Panc1 (cell line): ENCODE measurements at regions not wholly inside any gene's neighbourhood (a gene's known extent, or its start where the extent isn't known, plus 50 kb on each side); places are given as distances from the start of the nearest gene placed in this dataset.

ENCODE experiments used
- ATAC-seq: fragments of 200-7000 bp; cut with Tn5 transposase; 2 replicates; pipeline ENCODE4 v1.9.1; 2020; ENCODE audit warnings: mild to moderate bottlenecking, moderate library complexity
- BruUV-seq: library from RNA; stranded (reverse); fragments of 400-500 nt; replicated peaks from 2 replicates; lab custom pipeline; 2021; lab: Mats Ljungman, UMichigan
- CTCF ChIA-PET: fragments of 300-600 bp; sonication (Branson Sonifier 250); formaldehyde crosslinking; loops from one replicate; lab custom pipeline; 2022; ENCODE audit warnings: antibody characterized with exemption; lab: Charles Lee
- POLR2A ChIA-PET: fragments of 300-600 bp; sonication (Branson Sonifier 250); formaldehyde crosslinking; loops from one replicate; lab custom pipeline; 2022; ENCODE audit warnings: antibody characterized with exemption; lab: Charles Lee
- DNase-seq: peaks from one replicate; pipeline ENCODE4 v3.0.0-alpha.2; 2010; ENCODE audit warnings: low read depth, low spot score
- H3K27ac ChIP-seq: 2 replicates; pipeline ENCODE4 v1.5.1; 2011; ENCODE audit warnings: mild to moderate bottlenecking, low read length, inconsistent platforms
- H3K27me3 ChIP-seq: fragments of 200-500 bp; sonication (Bioruptor generic); 2 replicates; pipeline ENCODE4 v1.6.0; 2014; ENCODE audit warnings: low read length, inconsistent platforms; ENCODE audit not compliant: control insufficient read depth, insufficient read depth
- H3K36me3 ChIP-seq: fragments of 200-500 bp; sonication (Bioruptor generic); 2 replicates; pipeline ENCODE4 v1.5.1; 2014; ENCODE audit warnings: inconsistent platforms, mild to moderate bottlenecking, low read length, moderate library complexity; ENCODE audit not compliant: control insufficient read depth, insufficient read depth
- H3K4me1 ChIP-seq: 2 replicates; pipeline ENCODE4 v1.5.1; 2011; ENCODE audit warnings: inconsistent platforms, mild to moderate bottlenecking, low read length, moderate library complexity; ENCODE audit not compliant: control insufficient read depth, insufficient read depth
- H3K4me3 ChIP-seq, 2 experiments: 2 replicates each; pipeline ENCODE4 v1.5.1; 2011 to 2012; ENCODE audit warnings: low read depth in 2 of 2, low read length in 2 of 2, mild to moderate bottlenecking in 2 of 2, inconsistent platforms in 1 of 2, moderate library complexity in 1 of 2
- H3K9me3 ChIP-seq: fragments of 200-500 bp; sonication (Bioruptor generic); 2 replicates; pipeline ENCODE4 v1.5.1; 2014; ENCODE audit warnings: low read depth, mild to moderate bottlenecking, inconsistent platforms, low read length, moderate library complexity; ENCODE audit not compliant: control insufficient read depth, insufficient read depth
- CTCF ChIP-seq: fragments of 450-650 bp; IDR thresholded peaks from 2 replicates; pipeline ENCODE4 v1.5.1; 2017; ENCODE audit warnings: mild to moderate bottlenecking
- POLR2AphosphoS5 ChIP-seq: IDR thresholded peaks from 2 replicates; pipeline ENCODE4 v1.6.1; 2012; ENCODE audit warnings: mild to moderate bottlenecking, low read depth, low read length, moderate library complexity
- SIN3A ChIP-seq: IDR thresholded peaks from 2 replicates; pipeline ENCODE4 v1.6.1; 2012; ENCODE audit warnings: low read depth, mild to moderate bottlenecking, low read length, moderate library complexity, borderline replicate concordance; ENCODE audit not compliant: insufficient read depth
- TCF7L2 ChIP-seq: IDR thresholded peaks from 2 replicates; pipeline ENCODE4 v1.6.1; 2011; ENCODE audit warnings: mild to moderate bottlenecking, low read depth, low read length, inconsistent platforms
- in situ Hi-C: cut with HindIII; loops from 2 replicates; pipeline ENCODE4 v1.10.0; 2016; ENCODE audit warnings: low sequenced_read_pairs, low pct_unique_long_range_greater_than_20kb
- intact Hi-C: fragments of 100-400 bp; cut with micrococcal nuclease; formaldehyde crosslinking; loops from one replicate; pipeline ENCODE4 v1.10.0; 2022; ENCODE audit not compliant: unreplicated experiment
- TF ChIP-seq, protein P1 (sequence below), 2 experiments: IDR thresholded peaks; 2 replicates each; pipeline ENCODE4 v1.6.1; 2011 to 2012; ENCODE audit warnings: low read depth in 2 of 2, control low read depth in 1 of 2, low read length in 1 of 2, mild to moderate bottlenecking in 1 of 2, moderate library complexity in 1 of 2; ENCODE audit not compliant: insufficient read depth in 1 of 2

- in situ Hi-C loops = no loop called here
- POLR2A ChIA-PET = no interaction called here
- ATAC-seq = no peak
Measured at GRCh38 chr22:34886812-34887211, 179.1 kb upstream of the ISX start.

DNA sequence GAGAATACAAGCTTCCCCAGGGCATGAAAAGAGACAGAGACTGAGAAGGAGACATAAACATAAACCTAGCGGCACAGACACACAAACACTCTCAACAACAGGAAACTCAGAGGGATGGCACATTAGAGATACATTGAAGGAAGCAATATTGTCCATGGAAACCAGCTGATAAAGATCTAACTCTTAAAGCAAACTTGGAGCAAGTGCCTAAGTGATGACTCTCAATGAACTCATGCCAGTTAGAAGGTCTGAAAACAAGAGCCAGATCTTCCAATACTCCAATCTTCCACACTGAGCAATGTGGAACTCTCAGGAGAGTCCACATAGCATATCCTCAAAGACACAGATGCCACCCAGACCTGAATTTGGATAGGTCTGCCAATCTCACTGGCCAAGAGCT is 168.8 kb upstream of the ISX start:
- in situ Hi-C loops (no loop called here), intact Hi-C loops (no loop called here)
- H3K27me3 ChIP-seq = no peaks in the 10 kb centered on the region
- DNase-seq (no peak), ATAC-seq (no peak)
- H3K4me3 ChIP-seq = no peak overlapping the region
- POLR2A ChIA-PET = no interaction called here
- BruUV-seq = no TSS peak
- H3K36me3 ChIP-seq = no peaks in the 10 kb centered on the region
- H3K4me1 ChIP-seq = no peaks in the 10 kb centered on the region
- H3K9me3 ChIP-seq = no peaks in the 10 kb centered on the region
- no peak overlapping the region for H3K27ac ChIP-seq
- TF ChIP-seq POLR2AphosphoS5 (no peak), TCF7L2 (no peak), CTCF (no peak), SIN3A (no peak)
- TF ChIP-seq, protein P1, sequence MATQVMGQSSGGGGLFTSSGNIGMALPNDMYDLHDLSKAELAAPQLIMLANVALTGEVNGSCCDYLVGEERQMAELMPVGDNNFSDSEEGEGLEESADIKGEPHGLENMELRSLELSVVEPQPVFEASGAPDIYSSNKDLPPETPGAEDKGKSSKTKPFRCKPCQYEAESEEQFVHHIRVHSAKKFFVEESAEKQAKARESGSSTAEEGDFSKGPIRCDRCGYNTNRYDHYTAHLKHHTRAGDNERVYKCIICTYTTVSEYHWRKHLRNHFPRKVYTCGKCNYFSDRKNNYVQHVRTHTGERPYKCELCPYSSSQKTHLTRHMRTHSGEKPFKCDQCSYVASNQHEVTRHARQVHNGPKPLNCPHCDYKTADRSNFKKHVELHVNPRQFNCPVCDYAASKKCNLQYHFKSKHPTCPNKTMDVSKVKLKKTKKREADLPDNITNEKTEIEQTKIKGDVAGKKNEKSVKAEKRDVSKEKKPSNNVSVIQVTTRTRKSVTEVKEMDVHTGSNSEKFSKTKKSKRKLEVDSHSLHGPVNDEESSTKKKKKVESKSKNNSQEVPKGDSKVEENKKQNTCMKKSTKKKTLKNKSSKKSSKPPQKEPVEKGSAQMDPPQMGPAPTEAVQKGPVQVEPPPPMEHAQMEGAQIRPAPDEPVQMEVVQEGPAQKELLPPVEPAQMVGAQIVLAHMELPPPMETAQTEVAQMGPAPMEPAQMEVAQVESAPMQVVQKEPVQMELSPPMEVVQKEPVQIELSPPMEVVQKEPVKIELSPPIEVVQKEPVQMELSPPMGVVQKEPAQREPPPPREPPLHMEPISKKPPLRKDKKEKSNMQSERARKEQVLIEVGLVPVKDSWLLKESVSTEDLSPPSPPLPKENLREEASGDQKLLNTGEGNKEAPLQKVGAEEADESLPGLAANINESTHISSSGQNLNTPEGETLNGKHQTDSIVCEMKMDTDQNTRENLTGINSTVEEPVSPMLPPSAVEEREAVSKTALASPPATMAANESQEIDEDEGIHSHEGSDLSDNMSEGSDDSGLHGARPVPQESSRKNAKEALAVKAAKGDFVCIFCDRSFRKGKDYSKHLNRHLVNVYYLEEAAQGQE (IDR thresholded peaks at IDR 0.05; ENCODE audit: insufficient read depth in 1 of 2, low read depth in 2 of 2, low read length in 1 of 2) = no peak
- CTCF ChIA-PET = no interaction called here

More at GRCh38 chr22:34886812-34887211, 179.1 kb upstream of the ISX start:
- no peak for DNase-seq
- Histone ChIP-seq H3K4me3 (no peak overlapping the region), H3K27ac (no peak overlapping the region), H3K27me3 (no peaks in the 10 kb centered on the region), H3K4me1 (no peaks in the 10 kb centered on the region), H3K36me3 (no peaks in the 10 kb centered on the region), H3K9me3 (no peaks in the 10 kb centered on the region)
- no TSS peak for BruUV-seq
- CTCF ChIA-PET = no interaction called here
- TF ChIP-seq SIN3A = no peak
- intact Hi-C loops = no loop called here

DNA sequence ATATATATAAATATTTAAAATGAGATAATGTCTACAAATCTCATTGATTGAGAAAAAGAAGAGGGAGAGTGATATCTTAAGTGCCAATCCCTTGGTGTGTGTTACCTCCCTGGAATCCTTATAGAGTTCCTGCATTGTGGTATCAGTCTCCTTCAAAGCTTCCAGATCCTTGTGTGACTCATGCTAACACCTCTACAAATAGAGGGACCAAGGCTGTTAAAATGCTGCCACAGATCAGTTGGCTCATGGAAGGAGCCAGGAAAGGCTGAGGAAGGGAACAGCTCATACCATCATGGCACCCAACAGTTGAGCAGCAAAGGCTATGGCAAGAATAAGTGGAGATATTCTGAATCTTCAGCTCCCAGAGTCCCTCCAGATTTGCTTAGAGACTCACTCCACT is 163.6 kb upstream of the ISX start:
- Histone ChIP-seq H3K4me1 (no peaks in the 10 kb centered on the region), H3K36me3 (no peaks in the 10 kb centered on the region), H3K9me3 (no peaks in the 10 kb centered on the region), H3K27ac (no peak overlapping the region), H3K4me3 (no peak overlapping the region), H3K27me3 (no peaks in the 10 kb centered on the region)
- ATAC-seq (no peak), DNase-seq (no peak)
- in situ Hi-C loops = no loop called here
- POLR2A ChIA-PET = no interaction called here
- intact Hi-C loops = no loop called here
- TF ChIP-seq TCF7L2 (no peak), SIN3A (no peak), POLR2AphosphoS5 (no peak), CTCF (no peak)
- TF ChIP-seq, protein P1 (IDR thresholded peaks at IDR 0.05; ENCODE audit: insufficient read depth in 1 of 2, low read depth in 2 of 2, low read length in 1 of 2) = no peak
- CTCF ChIA-PET = no interaction called here
- BruUV-seq = no TSS peak
